GM19395 (cell line): ENCODE measurements at regions not wholly inside any gene's neighbourhood (a gene's known extent, or its start where the extent isn't known, plus 50 kb on each side); places are given as distances from the start of the nearest gene placed in this dataset.

Experiments used
- ATAC-seq: cut with Tn5 transposase; IDR thresholded peaks from one replicate; pipeline ENCODE4 v1.9.1; 2021; ENCODE audit warnings: mild to moderate bottlenecking, moderate library complexity; ENCODE audit not compliant: unreplicated experiment

- ATAC-seq, result no peak
Measured at GRCh38 chr12:28814246-28814645, 334.8 kb upstream of the FAR2 start.

- no peak for ATAC-seq
Measured at GRCh38 chr12:28817524-28817923, 331.6 kb upstream of the FAR2 start.

GRCh38 chr12:28824193-28824846, 324.8 kb upstream of the FAR2 start:
- ATAC-seq, result no peak

- ATAC-seq, result no peak
Measured at GRCh38 chr12:28824849-28825248, 324.2 kb upstream of the FAR2 start.

GRCh38 chr12:28826766-28827165, 322.3 kb upstream of the FAR2 start:
- no peak for ATAC-seq

GRCh38 chr12:28827861-28828260, 321.2 kb upstream of the FAR2 start:
- ATAC-seq, result no peak

- ATAC-seq, result no peak
Measured at GRCh38 chr12:28828318-28828717, 320.8 kb upstream of the FAR2 start.

GRCh38 chr12:28830491-28830890, 318.6 kb upstream of the FAR2 start:
- no peak for ATAC-seq

GRCh38 chr12:28844718-28845117, 304.4 kb upstream of the FAR2 start:
- ATAC-seq, result peak; percentile 58

GRCh38 chr12:28851781-28852180, 297.3 kb upstream of the FAR2 start:
- ATAC-seq, result no peak

GRCh38 chr12:28855761-28856310, 293.2 kb upstream of the FAR2 start:
- no peak for ATAC-seq

GRCh38 chr12:28857369-28857768, 291.7 kb upstream of the FAR2 start:
- ATAC-seq, result no peak

GRCh38 chr12:28859551-28859950, 289.5 kb upstream of the FAR2 start:
- no peak for ATAC-seq

GRCh38 chr12:28865776-28866175, 283.3 kb upstream of the FAR2 start:
- no peak for ATAC-seq

GRCh38 chr12:28866296-28866695, 282.8 kb upstream of the FAR2 start:
- no peak for ATAC-seq

- ATAC-seq, result no peak
Measured at GRCh38 chr12:28866715-28867503, 282.2 kb upstream of the FAR2 start.

GRCh38 chr12:28868414-28868813, 280.7 kb upstream of the FAR2 start:
- ATAC-seq, result no peak

- ATAC-seq, result no peak
Measured at GRCh38 chr12:28869197-28869596, 279.9 kb upstream of the FAR2 start.

GRCh38 chr12:28870839-28871440, 278.1 kb upstream of the FAR2 start:
- ATAC-seq, result no peak

GRCh38 chr12:28872654-28873268, 276.3 kb upstream of the FAR2 start:
- peak; percentile 70 for ATAC-seq

GRCh38 chr12:28874758-28875157, 274.3 kb upstream of the FAR2 start:
- ATAC-seq, result no peak
